Trophoblast cell (in vitro differentiated cells and primary cell): ENCODE measurements at regions not wholly inside any gene's neighbourhood (a gene's known extent, or its start where the extent isn't known, plus 50 kb on each side); places are given as distances from the start of the nearest gene placed in this dataset.

Experiments
- DNase-seq, 2 donors: peaks; one replicate each; pipeline ENCODE4 v3.0.0-alpha.2; 2016
- H2AFZ ChIP-seq: 2 replicates; pipeline ENCODE4 v1.6.1; 2013; ENCODE audit warnings: low read length, moderate library complexity, mild to moderate bottlenecking; ENCODE audit not compliant: insufficient read depth, poor library complexity
- H2AK5ac ChIP-seq: 2 replicates; pipeline ENCODE4 v1.6.1; 2013; ENCODE audit warnings: mild to moderate bottlenecking, low read length
- H2BK120ac ChIP-seq: 2 replicates; pipeline ENCODE4 v1.6.1; 2013; ENCODE audit warnings: low read length, mild to moderate bottlenecking, moderate library complexity; ENCODE audit not compliant: insufficient read depth, poor library complexity
- H2BK12ac ChIP-seq: 2 replicates; pipeline ENCODE4 v1.6.1; 2013; ENCODE audit warnings: mild to moderate bottlenecking, low read length, moderate library complexity
- H2BK5ac ChIP-seq: 2 replicates; pipeline ENCODE4 v1.6.1; 2013; ENCODE audit warnings: low read length, low read depth, moderate library complexity, mild to moderate bottlenecking; ENCODE audit not compliant: poor library complexity
- H3K14ac ChIP-seq: 2 replicates; pipeline ENCODE4 v1.6.1; 2013; ENCODE audit warnings: mild to moderate bottlenecking, low read length
- H3K18ac ChIP-seq: 2 replicates; pipeline ENCODE4 v1.6.1; 2013; ENCODE audit warnings: mild to moderate bottlenecking, low read length
- H3K23ac ChIP-seq: 2 replicates; pipeline ENCODE4 v1.6.1; 2013; ENCODE audit warnings: low read length
- H3K27ac ChIP-seq: 2 replicates; pipeline ENCODE4 v1.5.1; 2013; ENCODE audit warnings: low read depth, mild to moderate bottlenecking, inconsistent platforms, low read length, moderate library complexity
- H3K27me3 ChIP-seq: 2 replicates; pipeline ENCODE4 v1.6.1; 2013; ENCODE audit warnings: inconsistent platforms, mild to moderate bottlenecking, low read length, moderate library complexity; ENCODE audit not compliant: insufficient read depth
- H3K36me3 ChIP-seq, 2 experiments: 1 replicate in 1 of 2; 2 replicates in 1 of 2; pipeline ENCODE4 v1.6.1; 2013; ENCODE audit warnings: low read length in 2 of 2, mild to moderate bottlenecking in 2 of 2, moderate library complexity in 1 of 2; ENCODE audit not compliant: insufficient read depth in 2 of 2, control insufficient read depth in 1 of 2
- H3K4ac ChIP-seq: 2 replicates; pipeline ENCODE4 v1.6.1; 2013; ENCODE audit warnings: low read depth, mild to moderate bottlenecking, low read length, moderate library complexity
- H3K4me1 ChIP-seq, 2 experiments: 1 replicate in 1 of 2; 2 replicates in 1 of 2; pipeline ENCODE4 v1.6.1; 2013; ENCODE audit warnings: low read length in 2 of 2, mild to moderate bottlenecking in 2 of 2, moderate library complexity in 1 of 2; ENCODE audit not compliant: insufficient read depth in 2 of 2, control insufficient read depth in 1 of 2
- H3K4me2 ChIP-seq: 2 replicates; pipeline ENCODE4 v1.6.1; 2013; ENCODE audit warnings: inconsistent platforms, mild to moderate bottlenecking, low read length, moderate library complexity
- H3K4me3 ChIP-seq: 2 replicates; pipeline ENCODE4 v1.5.1; 2013; ENCODE audit warnings: mild to moderate bottlenecking, low read depth, low read length, inconsistent platforms
- H3K79me1 ChIP-seq: one replicate; pipeline ENCODE4 v1.6.1; 2013; ENCODE audit warnings: low read length
- H3K79me2 ChIP-seq: 2 replicates; pipeline ENCODE4 v1.6.1; 2013; ENCODE audit warnings: low read length, mild to moderate bottlenecking; ENCODE audit not compliant: control insufficient read depth, insufficient read depth, poor library complexity
- H3K9ac ChIP-seq: 2 replicates; pipeline ENCODE4 v1.6.1; 2013; ENCODE audit warnings: mild to moderate bottlenecking, low read length
- H3K9me3 ChIP-seq: 2 replicates; pipeline ENCODE4 v1.6.1; 2013; ENCODE audit warnings: low read depth, mild to moderate bottlenecking, control low read depth, inconsistent platforms, low read length; ENCODE audit not compliant: insufficient read depth
- H4K12ac ChIP-seq: 2 replicates; pipeline ENCODE4 v1.6.1; 2013; ENCODE audit warnings: low read depth, mild to moderate bottlenecking, low read length, moderate library complexity
- H4K8ac ChIP-seq: 2 replicates; pipeline ENCODE4 v1.6.1; 2013; ENCODE audit warnings: low read depth, mild to moderate bottlenecking, low read length, moderate library complexity
- H4K91ac ChIP-seq: one replicate; pipeline ENCODE4 v1.6.1; 2013; ENCODE audit warnings: low read depth, mild to moderate bottlenecking, low read length, moderate library complexity
- WGBS: extraction: QIAGEN DNeasy Blood & Tissue Kit; methylation state at CpG from one replicate; pipeline ENCODE4 v1.1.7; 2013; ENCODE audit warnings: missing lambda C conversion rate; ENCODE audit not compliant: insufficient read length, insufficient coverage; ENCODE audit errors: extremely low coverage; 5-methylcytosine and 5-hydroxymethylcytosine counted together

DNA sequence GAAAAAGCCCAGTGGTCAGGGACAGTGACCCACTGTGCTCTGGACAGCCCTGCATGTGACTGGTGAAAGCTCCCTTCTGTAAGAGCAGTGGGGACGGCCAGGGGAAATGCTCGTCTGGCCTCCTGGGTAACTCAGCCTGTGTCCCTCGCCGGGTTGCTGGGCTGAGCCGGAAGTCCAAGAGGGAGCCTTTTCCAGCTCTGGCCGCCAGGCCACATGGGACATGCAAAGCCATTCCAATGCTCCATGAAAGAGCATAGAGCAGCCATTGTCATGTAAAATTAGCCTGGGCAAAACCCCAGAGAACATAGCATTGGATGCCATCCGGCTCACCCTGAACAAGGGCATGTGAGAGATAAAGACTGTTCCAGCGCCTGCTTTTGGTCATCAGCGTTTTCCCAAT lies 64.9 kb upstream of the ADRB1 start:
- Histone ChIP-seq H3K79me2 (no peaks in the 10 kb centered on the region), H4K12ac (no peak overlapping the region), H3K36me3 (no peaks in the 10 kb centered on the region), H2AK5ac (no peak overlapping the region), H3K79me1 (peaks cover 8% of the 10 kb centered on the region), H2BK120ac (no peak overlapping the region), H3K4me3 (no peak overlapping the region), H3K9me3 (no peaks in the 10 kb centered on the region), H3K23ac (no peak overlapping the region), H3K9ac (no peak overlapping the region), H3K14ac (no peak overlapping the region), H2BK5ac (no peak overlapping the region), H2AFZ (no peak overlapping the region), H4K91ac (no peak overlapping the region), H3K4me1 (peaks cover 13 to 18% of the 10 kb centered on the region in 2 experiments), H2BK12ac (no peak overlapping the region), H3K4ac (no peak overlapping the region), H3K27ac (no peak overlapping the region), H3K18ac (no peak overlapping the region), H4K8ac (no peak overlapping the region), H3K27me3 (no peaks in the 10 kb centered on the region), H3K4me2 (no peak overlapping the region)
- DNase-seq: no peak
- no CpG with 5 or more reads among the region's 9 CpGs for WGBS

- no peak overlapping the region for H4K12ac ChIP-seq
- H3K79me2 ChIP-seq: no peaks in the 10 kb centered on the region
- no peak overlapping the region for H3K4ac ChIP-seq
- no peak overlapping the region for H2AFZ ChIP-seq
- DNase-seq: no peak
- no peak overlapping the region for H3K4me3 ChIP-seq
- no peak overlapping the region for H4K8ac ChIP-seq
- no peak overlapping the region for H3K18ac ChIP-seq
- H3K4me1 ChIP-seq: peaks cover 17 to 21% of the 10 kb centered on the region in 2 experiments
- H3K14ac ChIP-seq: no peak overlapping the region
- no peaks in the 10 kb centered on the region for H3K27me3 ChIP-seq
- peaks cover 8% of the 10 kb centered on the region for H3K79me1 ChIP-seq
- H2BK120ac ChIP-seq: no peak overlapping the region
- H2BK5ac ChIP-seq: no peak overlapping the region
- no peak overlapping the region for H3K4me2 ChIP-seq
- no CpG with 5 or more reads among the region's 7 CpGs for WGBS
- no peak overlapping the region for H2BK12ac ChIP-seq
- no peaks in the 10 kb centered on the region for H3K36me3 ChIP-seq
- no peaks in the 10 kb centered on the region for H3K9me3 ChIP-seq
- H4K91ac ChIP-seq: no peak overlapping the region
- H2AK5ac ChIP-seq: no peak overlapping the region
- H3K23ac ChIP-seq: no peak overlapping the region
- no peak overlapping the region for H3K9ac ChIP-seq
- no peak overlapping the region for H3K27ac ChIP-seq
These were observed 64.3 kb upstream of the ADRB1 start for GRCh38 chr10:113979409-113979808.

DNA sequence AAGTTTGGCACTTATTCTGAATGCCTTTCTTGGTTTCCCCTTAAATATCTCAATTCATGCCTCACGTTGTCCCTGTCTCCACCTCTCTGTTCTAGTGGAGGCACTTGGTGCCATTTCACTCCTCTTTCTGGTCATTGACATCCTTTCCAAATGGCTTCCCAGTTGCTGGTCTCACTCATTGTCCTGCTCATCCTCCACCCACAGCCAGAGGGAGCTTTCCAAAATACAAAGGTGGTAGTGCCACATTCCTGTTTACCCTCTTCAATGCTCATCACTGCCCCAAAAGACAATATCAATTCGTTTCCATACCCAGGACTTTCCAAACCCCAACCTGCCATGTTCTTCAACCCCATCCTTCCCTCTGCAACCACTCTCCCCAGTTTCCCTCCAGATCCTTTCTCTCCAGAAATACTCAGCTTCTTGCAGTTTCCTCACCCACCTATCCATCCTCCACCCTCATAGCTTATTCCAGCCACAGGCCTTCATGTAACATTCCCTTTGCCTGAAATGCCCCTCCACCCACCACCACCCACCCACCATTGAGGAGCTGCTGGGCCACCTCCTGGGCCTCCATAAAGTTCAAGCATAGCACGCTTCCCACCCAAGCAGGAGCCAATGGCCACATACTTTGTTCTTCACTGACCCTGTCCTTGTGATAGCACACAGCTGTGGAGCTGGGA lies 63.1 kb upstream of the ADRB1 start:
- no peak overlapping the region for H2AFZ ChIP-seq
- H2BK5ac ChIP-seq: no peak overlapping the region
- H4K8ac ChIP-seq: no peak overlapping the region
- H3K4me2 ChIP-seq: no peak overlapping the region
- no peaks in the 10 kb centered on the region for H3K9me3 ChIP-seq
- no peak overlapping the region for H3K23ac ChIP-seq
- H4K12ac ChIP-seq: no peak overlapping the region
- no peak overlapping the region for H3K9ac ChIP-seq
- H3K79me2 ChIP-seq: no peaks in the 10 kb centered on the region
- no peak overlapping the region for H4K91ac ChIP-seq
- no peak for DNase-seq
- no peak overlapping the region for H3K18ac ChIP-seq
- no peak overlapping the region for H3K14ac ChIP-seq
- no peak overlapping the region for H3K4ac ChIP-seq
- no peak overlapping the region for H2BK12ac ChIP-seq
- no peak overlapping the region for H3K27ac ChIP-seq
- H3K4me1 ChIP-seq: peaks cover 20 to 25% of the 10 kb centered on the region in 2 experiments
- H3K36me3 ChIP-seq: no peaks in the 10 kb centered on the region
- H3K79me1 ChIP-seq: peaks cover 8% of the 10 kb centered on the region
- WGBS: no CpG with 5 or more reads among the region's 3 CpGs
- H2AK5ac ChIP-seq: no peak overlapping the region
- H2BK120ac ChIP-seq: no peak overlapping the region
- H3K27me3 ChIP-seq: no peaks in the 10 kb centered on the region
- H3K4me3 ChIP-seq: no peak overlapping the region

DNA sequence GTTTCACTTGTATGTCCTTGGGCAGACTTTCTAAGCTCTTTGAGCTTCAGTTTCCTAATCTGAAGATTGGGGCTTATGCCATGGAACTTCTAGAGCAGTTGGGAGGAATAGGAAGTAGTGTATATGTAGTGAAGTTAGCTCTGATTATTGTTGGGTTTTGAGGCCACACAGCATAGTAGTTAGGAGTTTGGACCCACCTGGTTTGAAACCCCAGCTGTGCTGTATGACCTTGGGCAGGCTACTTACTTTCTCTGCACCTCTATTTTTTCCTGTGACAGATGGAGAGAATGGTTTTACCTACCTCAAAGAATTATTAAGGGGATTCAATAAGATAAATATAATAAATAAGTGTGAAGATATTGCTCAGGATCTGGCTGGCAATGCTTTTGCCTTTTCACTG lies 61.4 kb upstream of the ADRB1 start:
- no peak overlapping the region for H3K18ac ChIP-seq
- H3K79me2 ChIP-seq: no peaks in the 10 kb centered on the region
- peak overlapping the region; percentile 75 for H2BK12ac ChIP-seq
- H2AK5ac ChIP-seq: no peak overlapping the region
- H3K79me1 ChIP-seq: peaks cover 8% of the 10 kb centered on the region
- H3K9me3 ChIP-seq: peaks cover 2% of the 10 kb centered on the region
- H3K36me3 ChIP-seq: no peaks in the 10 kb centered on the region
- no peak overlapping the region for H3K4me2 ChIP-seq
- peak overlapping the region; percentile 23 for H2AFZ ChIP-seq
- H3K27ac ChIP-seq: peak overlapping the region; percentile 24
- H4K8ac ChIP-seq: no peak overlapping the region
- no peak overlapping the region for H3K23ac ChIP-seq
- peak overlapping the region; percentile 50 for H2BK5ac ChIP-seq
- no peaks in the 10 kb centered on the region for H3K27me3 ChIP-seq
- no peak overlapping the region for H3K14ac ChIP-seq
- no peak overlapping the region for H3K4ac ChIP-seq
- no peak for DNase-seq
- H3K9ac ChIP-seq: no peak overlapping the region
- H3K4me1 ChIP-seq: peaks cover 20 to 25% of the 10 kb centered on the region in 2 experiments
- H2BK120ac ChIP-seq: peak overlapping the region; percentile 26
- no peak overlapping the region for H4K12ac ChIP-seq
- no peak overlapping the region for H3K4me3 ChIP-seq
- peak overlapping the region; percentile 45 for H4K91ac ChIP-seq
